A673 (cell line): ENCODE measurements at regions not wholly inside any gene's neighbourhood (a gene's known extent, or its start where the extent isn't known, plus 50 kb on each side); places are given as distances from the start of the nearest gene placed in this dataset.

Experiments used
- EZH2 ChIP-seq: fragments of 200-600 bp; sonication (generic); IDR thresholded peaks from 2 replicates; pipeline ENCODE4 v1.6.1; 2017; ENCODE audit warnings: borderline replicate concordance, low read depth, mild to moderate bottlenecking, mixed read lengths, antibody characterized with exemption, low read length; ENCODE audit not compliant: poor library complexity, severe bottlenecking
- TF ChIP-seq, protein P1 (sequence below): fragments of 300-800, 200-600 bp; sonication (generic); conservative IDR thresholded peaks from 2 replicates; pipeline ENCODE4 v1.5.1; 2017; ENCODE audit warnings: low read depth, mild to moderate bottlenecking, antibody characterized with exemption, low read length, moderate library complexity, mixed read lengths

DNA sequence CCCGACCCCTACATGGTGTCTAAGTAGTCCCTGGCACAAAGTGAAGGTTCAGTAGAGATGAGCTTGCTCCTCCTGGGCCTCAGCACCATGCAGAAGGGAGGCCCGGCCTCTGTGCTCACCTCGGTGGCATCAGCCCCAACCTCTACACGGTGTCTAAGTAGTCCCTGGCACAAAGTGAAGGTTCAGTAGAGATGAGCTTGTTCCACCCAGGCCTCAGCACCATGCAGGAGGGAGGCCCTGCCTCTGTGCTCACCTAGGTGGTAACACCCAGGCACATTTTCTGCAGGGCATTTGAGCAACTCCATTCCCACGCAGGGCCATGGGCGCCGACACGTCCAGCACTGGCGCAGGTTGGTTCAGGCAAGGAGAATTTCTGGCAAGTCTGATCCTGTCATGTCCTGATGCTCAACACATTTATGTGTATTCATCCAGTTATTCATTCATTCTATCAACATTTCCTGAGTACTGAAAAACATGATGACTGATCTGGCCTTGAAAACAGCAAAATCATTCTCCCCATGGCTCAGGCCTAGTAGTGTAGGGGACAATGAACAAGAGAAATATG is 408.2 kb upstream of the MYT1L start:
- TF ChIP-seq EZH2: no peak
- TF ChIP-seq, protein P1, sequence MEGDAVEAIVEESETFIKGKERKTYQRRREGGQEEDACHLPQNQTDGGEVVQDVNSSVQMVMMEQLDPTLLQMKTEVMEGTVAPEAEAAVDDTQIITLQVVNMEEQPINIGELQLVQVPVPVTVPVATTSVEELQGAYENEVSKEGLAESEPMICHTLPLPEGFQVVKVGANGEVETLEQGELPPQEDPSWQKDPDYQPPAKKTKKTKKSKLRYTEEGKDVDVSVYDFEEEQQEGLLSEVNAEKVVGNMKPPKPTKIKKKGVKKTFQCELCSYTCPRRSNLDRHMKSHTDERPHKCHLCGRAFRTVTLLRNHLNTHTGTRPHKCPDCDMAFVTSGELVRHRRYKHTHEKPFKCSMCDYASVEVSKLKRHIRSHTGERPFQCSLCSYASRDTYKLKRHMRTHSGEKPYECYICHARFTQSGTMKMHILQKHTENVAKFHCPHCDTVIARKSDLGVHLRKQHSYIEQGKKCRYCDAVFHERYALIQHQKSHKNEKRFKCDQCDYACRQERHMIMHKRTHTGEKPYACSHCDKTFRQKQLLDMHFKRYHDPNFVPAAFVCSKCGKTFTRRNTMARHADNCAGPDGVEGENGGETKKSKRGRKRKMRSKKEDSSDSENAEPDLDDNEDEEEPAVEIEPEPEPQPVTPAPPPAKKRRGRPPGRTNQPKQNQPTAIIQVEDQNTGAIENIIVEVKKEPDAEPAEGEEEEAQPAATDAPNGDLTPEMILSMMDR: no peak
